Stomach (tissue), 4 donors: ENCODE measurements at regions not wholly inside any gene's neighbourhood (a gene's known extent, or its start where the extent isn't known, plus 50 kb on each side); places are given as distances from the start of the nearest gene placed in this dataset.

Experiments used
- EP300 ChIP-seq: sonication (generic); formaldehyde crosslinking; IDR thresholded peaks from one replicate; pipeline ENCODE4 v1.6.1; 2017; ENCODE audit warnings: antibody characterized with exemption
- POLR2A ChIP-seq, 4 donors: fragments of 450-650 bp; IDR thresholded peaks; one replicate each; pipeline ENCODE4 v1.6.1; 2016; ENCODE audit warnings: antibody characterized with exemption in 4 of 4, control low read depth in 2 of 4, mild to moderate bottlenecking in 1 of 4, moderate library complexity in 1 of 4
- POLR2AphosphoS5 ChIP-seq, 3 donors: sonication (generic); formaldehyde crosslinking; IDR thresholded peaks; one replicate each; pipeline ENCODE4 v1.6.1; 2016; ENCODE audit warnings: antibody characterized with exemption in 3 of 3
- TF ChIP-seq, protein P1 (sequence below), 7 experiments: fragments of 450-650 bp in 4 of 7; fragments of 200-600 bp in 3 of 7; sonication (generic) in 3 of 7; IDR thresholded peaks; one replicate each; pipeline ENCODE4 v1.5.1; 2016 to 2019; ENCODE audit warnings: antibody characterized with exemption in 7 of 7, control low read depth in 2 of 7, mild to moderate bottlenecking in 1 of 7

DNA sequence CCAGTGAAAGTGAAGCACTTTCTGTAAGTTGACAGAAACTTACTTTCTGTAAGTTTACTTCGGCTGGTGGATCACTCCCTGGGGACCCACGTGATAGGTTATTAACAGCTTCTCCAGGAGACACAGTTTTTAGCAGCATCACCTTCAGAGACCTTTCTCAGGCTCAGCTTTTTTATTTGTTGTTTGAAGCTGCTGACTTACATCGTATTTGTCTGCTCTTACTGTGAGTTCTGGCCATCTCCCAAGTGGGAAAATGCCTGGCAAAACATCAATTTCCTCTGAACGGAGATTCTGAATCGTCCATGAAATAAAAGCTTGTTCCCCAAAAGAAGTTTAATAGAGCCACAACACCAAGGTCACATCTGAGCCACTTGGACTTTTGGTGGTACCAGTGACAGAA is 178.7 kb upstream of the PODXL start:
- TF ChIP-seq, protein P1, sequence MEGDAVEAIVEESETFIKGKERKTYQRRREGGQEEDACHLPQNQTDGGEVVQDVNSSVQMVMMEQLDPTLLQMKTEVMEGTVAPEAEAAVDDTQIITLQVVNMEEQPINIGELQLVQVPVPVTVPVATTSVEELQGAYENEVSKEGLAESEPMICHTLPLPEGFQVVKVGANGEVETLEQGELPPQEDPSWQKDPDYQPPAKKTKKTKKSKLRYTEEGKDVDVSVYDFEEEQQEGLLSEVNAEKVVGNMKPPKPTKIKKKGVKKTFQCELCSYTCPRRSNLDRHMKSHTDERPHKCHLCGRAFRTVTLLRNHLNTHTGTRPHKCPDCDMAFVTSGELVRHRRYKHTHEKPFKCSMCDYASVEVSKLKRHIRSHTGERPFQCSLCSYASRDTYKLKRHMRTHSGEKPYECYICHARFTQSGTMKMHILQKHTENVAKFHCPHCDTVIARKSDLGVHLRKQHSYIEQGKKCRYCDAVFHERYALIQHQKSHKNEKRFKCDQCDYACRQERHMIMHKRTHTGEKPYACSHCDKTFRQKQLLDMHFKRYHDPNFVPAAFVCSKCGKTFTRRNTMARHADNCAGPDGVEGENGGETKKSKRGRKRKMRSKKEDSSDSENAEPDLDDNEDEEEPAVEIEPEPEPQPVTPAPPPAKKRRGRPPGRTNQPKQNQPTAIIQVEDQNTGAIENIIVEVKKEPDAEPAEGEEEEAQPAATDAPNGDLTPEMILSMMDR (IDR thresholded peaks at IDR 0.05): no peak
- TF ChIP-seq POLR2AphosphoS5 (IDR thresholded peaks at IDR 0.05): no peak
- TF ChIP-seq POLR2A (IDR thresholded peaks at IDR 0.05): no peak
- no peak for TF ChIP-seq EP300
